HepG2 (cell line): ENCODE measurements at regions not wholly inside any gene's neighbourhood (a gene's known extent, or its start where the extent isn't known, plus 50 kb on each side); places are given as distances from the start of the nearest gene placed in this dataset.

Experiments used
- AHDC1 ChIP-seq: sonication (generic); formaldehyde crosslinking; IDR thresholded peaks from 2 replicates; pipeline ENCODE4 v1.5.1; 2020; ENCODE audit warnings: mild to moderate bottlenecking, missing genetic modification reagents, borderline replicate concordance
- KLF11 ChIP-seq: IDR thresholded peaks from 2 replicates; pipeline ENCODE4 v1.6.1; 2016; ENCODE audit warnings: missing compliant biosample characterization
- PCBP1 ChIP-seq: fragments of 200-400 bp; formaldehyde crosslinking; IDR thresholded peaks from 2 replicates; pipeline ENCODE4 v1.6.1; 2017; ENCODE audit warnings: mild to moderate bottlenecking, low read depth, low read length, borderline replicate concordance
- RFXAP ChIP-seq: sonication (generic); formaldehyde crosslinking; IDR thresholded peaks from 2 replicates; pipeline ENCODE4 v1.4.0; 2020; ENCODE audit warnings: missing genetic modification reagents, borderline replicate concordance
- SIN3B ChIP-seq: fragments of 150-350 bp; IDR thresholded peaks from 2 replicates; pipeline ENCODE4 v1.6.1; 2014; ENCODE audit warnings: low read length
- SMYD3 ChIP-seq: sonication (generic); formaldehyde crosslinking; IDR thresholded peaks from 2 replicates; pipeline ENCODE4 v1.8.1; 2023; ENCODE audit warnings: mild to moderate bottlenecking, missing genetic modification reagents
- TEF ChIP-seq: sonication (generic); formaldehyde crosslinking; IDR thresholded peaks from 2 replicates; pipeline ENCODE4 v1.5.0; 2020; ENCODE audit warnings: missing genetic modification reagents
- TRIM22 ChIP-seq: fragments of 450-650 bp; IDR thresholded peaks from 2 replicates; pipeline ENCODE4 v1.6.1; 2017
- U2AF1 ChIP-seq: fragments of 200-400 bp; formaldehyde crosslinking; optimal IDR thresholded peaks from 2 replicates; pipeline ENCODE3; 2017; ENCODE audit warnings: mild to moderate bottlenecking, low read depth, low read length
- ZBTB44 ChIP-seq: sonication (generic); formaldehyde crosslinking; IDR thresholded peaks from 2 replicates; pipeline ENCODE4 v1.4.0; 2020; ENCODE audit warnings: missing genetic modification reagents
- ZNF580 ChIP-seq: IDR thresholded peaks from 2 replicates; pipeline ENCODE4 v1.6.1; 2016; ENCODE audit warnings: low read depth, borderline replicate concordance
- ZNF644 ChIP-seq: IDR thresholded peaks from 2 replicates; pipeline ENCODE4 v1.6.1; 2016; ENCODE audit warnings: low read depth
- ZNF781 ChIP-seq: sonication (generic); formaldehyde crosslinking; IDR thresholded peaks from 2 replicates; pipeline ENCODE4 v1.5.1; 2020; ENCODE audit warnings: borderline replicate concordance, mild to moderate bottlenecking, missing genetic modification reagents; ENCODE audit errors: not compliant biosample characterization

- TF ChIP-seq ZNF781 (no peak), RFXAP (CRISPR knock-in tag) (no peak), ZNF644 (CRISPR knock-in tag) (no peak), TEF (no peak), ZBTB44 (no peak), PCBP1 (no peak), ZNF580 (CRISPR knock-in tag) (no peak), AHDC1 (CRISPR knock-in tag) (no peak), SIN3B (no peak), U2AF1 (no peak), KLF11 (CRISPR knock-in tag) (no peak), TRIM22 (no peak), SMYD3 (no peak)
Observed at GRCh38 chr2:241965931-241966412, 96.4 kb downstream of the RTP5 start (continued).
